GM12878 (cell line): ENCODE measurements at regions not wholly inside any gene's neighbourhood (a gene's known extent, or its start where the extent isn't known, plus 50 kb on each side); places are given as distances from the start of the nearest gene placed in this dataset.

Experiments
- ATAC-seq: fragments of 200-7000 bp; cut with Tn5 transposase; 3 replicates; pipeline ENCODE4 v1.9.1; 2020; ENCODE audit warnings: mild to moderate bottlenecking, moderate library complexity
- BruUV-seq: library from RNA; stranded (reverse); fragments of 400-500 nt; replicated peaks from 2 replicates; lab custom pipeline; 2021; lab: Mats Ljungman, UMichigan
- CTCF ChIA-PET: fragments of 300-600 bp; sonication (Branson Sonifier 250); formaldehyde crosslinking; extraction: SDS; loops from one replicate; lab custom pipeline; 2021; ENCODE audit warnings: inconsistent platforms; lab: Yijun Ruan, JAX
- POLR2A ChIA-PET: fragments of 350-600 bp; formaldehyde crosslinking; extraction: SDS; loops from one replicate; lab custom pipeline; 2021; ENCODE audit warnings: inconsistent platforms; lab: Charles Lee
- RAD21 ChIA-PET: fragments of 300-600 bp; sonication (Branson Sonifier 250); formaldehyde crosslinking; loops from one replicate; lab custom pipeline; 2023; ENCODE audit warnings: antibody characterized with exemption; ENCODE audit not compliant: unreplicated experiment; lab: Charles Lee
- SMC1A ChIA-PET: fragments of 300-600 bp; sonication (Branson Sonifier 250); formaldehyde crosslinking; loops from one replicate; lab custom pipeline; 2023; ENCODE audit not compliant: unreplicated experiment, uncharacterized antibody; lab: Charles Lee
- DNase-seq: peaks from one replicate; pipeline ENCODE4 v3.0.0-alpha.2; 2011; ENCODE audit warnings: low read depth, low spot score
- FAIRE-seq: peaks from 3 replicates; lab custom pipeline; 2011; peaks lifted over from hg19 to GRCh38; lab: Jason Lieb, UNC
- H2AFZ ChIP-seq: 2 replicates; pipeline ENCODE4 v1.6.0; 2011; ENCODE audit warnings: low read depth, low read length, control low read depth; ENCODE audit not compliant: control insufficient read depth
- H3K27ac ChIP-seq: 2 replicates; pipeline ENCODE4 v1.5.1; 2011; ENCODE audit warnings: control low read depth; ENCODE audit not compliant: control insufficient read depth, insufficient read depth
- H3K27me3 ChIP-seq, 2 experiments: replicated peaks in 1 of 2; 2 replicates each; pipeline versions ENCODE4 v1.6.0 to v1.6.1; 2011; ENCODE audit warnings: low read length in 1 of 2; ENCODE audit not compliant: control insufficient read depth in 2 of 2, insufficient read depth in 2 of 2
- H3K36me3 ChIP-seq, 2 experiments: 2 replicates each; pipeline ENCODE4 v1.5.1; 2011; ENCODE audit warnings: low read length in 1 of 2; ENCODE audit not compliant: control insufficient read depth in 2 of 2, insufficient read depth in 2 of 2
- H3K4me1 ChIP-seq: 2 replicates; pipeline ENCODE4 v1.6.1; 2011; ENCODE audit warnings: mild to moderate bottlenecking, low read length, moderate library complexity, mixed read lengths; ENCODE audit not compliant: control insufficient read depth, insufficient read depth
- H3K4me2 ChIP-seq: 2 replicates; pipeline ENCODE4 v1.6.0; 2011; ENCODE audit warnings: control low read depth; ENCODE audit not compliant: control insufficient read depth, insufficient read depth
- H3K4me3 ChIP-seq: fragments of 200-600 bp; sonication (generic); 2 replicates; pipeline ENCODE4 v1.5.1; 2016
- H3K79me2 ChIP-seq: 2 replicates; pipeline ENCODE4 v1.6.0; 2011; ENCODE audit warnings: low read length; ENCODE audit not compliant: control insufficient read depth, insufficient read depth
- H3K9ac ChIP-seq: 2 replicates; pipeline ENCODE4 v1.8.0; 2011; ENCODE audit warnings: low read length, control low read depth, mixed read lengths; ENCODE audit not compliant: control insufficient read depth, insufficient read depth
- H3K9me3 ChIP-seq: replicated peaks from 3 replicates; pipeline ENCODE4 v1.5.1; 2011; ENCODE audit warnings: mild to moderate bottlenecking, low read length; ENCODE audit not compliant: control insufficient read depth, insufficient read depth
- H4K20me1 ChIP-seq: 2 replicates; pipeline ENCODE4 v1.6.0; 2011; ENCODE audit not compliant: control insufficient read depth, insufficient read depth
- DPF2 ChIP-seq: fragments of 450-650 bp; IDR thresholded peaks from 2 replicates; pipeline ENCODE4 v1.6.1; 2017; ENCODE audit warnings: mild to moderate bottlenecking
- EP300 ChIP-seq, 2 experiments: fragments of 150-350 bp in 1 of 2; IDR thresholded peaks; 2 replicates each; pipeline ENCODE4 v1.6.1; 2011 to 2012; ENCODE audit warnings: low read depth in 2 of 2, low read length in 2 of 2, borderline replicate concordance in 1 of 2, improper control_type of control experiment in 1 of 2, inconsistent platforms in 1 of 2; ENCODE audit not compliant: control insufficient read depth in 1 of 2
- EZH2 ChIP-seq: IDR thresholded peaks from 2 replicates; pipeline ENCODE4 v1.6.1; 2012; ENCODE audit warnings: low read depth, mild to moderate bottlenecking, control low read depth, inconsistent platforms, low read length, borderline replicate concordance; ENCODE audit not compliant: control insufficient read depth
- GABPA ChIP-seq: IDR thresholded peaks from 2 replicates; pipeline ENCODE4 v1.6.1; 2014; ENCODE audit warnings: antibody characterized with exemption, low read depth, mild to moderate bottlenecking, inconsistent platforms
- IRF3 ChIP-seq: fragments of 450-650 bp; IDR thresholded peaks from 2 replicates; pipeline ENCODE4 v1.6.1; 2014; ENCODE audit warnings: mild to moderate bottlenecking
- JUND ChIP-seq: IDR thresholded peaks from 2 replicates; pipeline ENCODE4 v1.6.1; 2012; ENCODE audit warnings: low read depth, mild to moderate bottlenecking, low read length, improper control_type of control experiment, moderate library complexity
- MEF2A ChIP-seq: IDR thresholded peaks from 2 replicates; pipeline ENCODE4 v1.6.1; 2011; ENCODE audit warnings: low read depth, mild to moderate bottlenecking, low read length, moderate library complexity; ENCODE audit not compliant: insufficient read depth
- NBN ChIP-seq: fragments of 450-650 bp; IDR thresholded peaks from 2 replicates; pipeline ENCODE4 v1.6.1; 2016
- NFXL1 ChIP-seq: fragments of 450-650 bp; IDR thresholded peaks from 2 replicates; pipeline ENCODE4 v1.6.1; 2017; ENCODE audit warnings: antibody characterized with exemption, mild to moderate bottlenecking, borderline replicate concordance
- NR2F1 ChIP-seq: fragments of 450-650 bp; conservative IDR thresholded peaks from 2 replicates; pipeline ENCODE4 v1.6.1; 2017; ENCODE audit warnings: mild to moderate bottlenecking
- POLR2AphosphoS2 ChIP-seq: IDR thresholded peaks from 2 replicates; pipeline ENCODE4 v1.6.1; 2011; ENCODE audit warnings: low read depth, mild to moderate bottlenecking, low read length, improper control_type of control experiment, moderate library complexity
- RUNX3 ChIP-seq: IDR thresholded peaks from 2 replicates; pipeline ENCODE4 v1.6.1; 2012; ENCODE audit warnings: low read length, inconsistent platforms
- STAT3 ChIP-seq: IDR thresholded peaks from 2 replicates; pipeline ENCODE4 v1.6.1; 2011; ENCODE audit warnings: low read depth, low read length, improper control_type of control experiment
- USF1 ChIP-seq: IDR thresholded peaks from 2 replicates; pipeline ENCODE4 v1.6.1; 2011; ENCODE audit warnings: borderline replicate concordance, low read depth, mild to moderate bottlenecking, moderate library complexity, mixed read lengths, low read length; ENCODE audit not compliant: insufficient read depth; ENCODE audit errors: extremely low read length
- WGBS: methylation state at CpG from one replicate; pipeline ENCODE4 v1.1.6; 2016; ENCODE audit warnings: low lambda C conversion rate; ENCODE audit not compliant: insufficient replicate concordance, insufficient coverage; ENCODE audit errors: missing lambda C conversion rate; 5-methylcytosine and 5-hydroxymethylcytosine counted together
- in situ Hi-C: fragments of 300-500 bp; cut with MboI; formaldehyde crosslinking; loops from 9 replicates; pipeline ENCODE4 v1.14.3; 2018; ENCODE audit warnings: mixed read lengths
- intact Hi-C: fragments of 100-400 bp; cut with micrococcal nuclease; formaldehyde crosslinking; loops from one replicate; pipeline ENCODE4 v1.14.2; 2022; ENCODE audit not compliant: unreplicated experiment
- TF ChIP-seq, protein P1 (sequence below): IDR thresholded peaks from 2 replicates; pipeline ENCODE4 v1.6.1; 2012; ENCODE audit warnings: low read depth, low read length, improper control_type of control experiment

DNA sequence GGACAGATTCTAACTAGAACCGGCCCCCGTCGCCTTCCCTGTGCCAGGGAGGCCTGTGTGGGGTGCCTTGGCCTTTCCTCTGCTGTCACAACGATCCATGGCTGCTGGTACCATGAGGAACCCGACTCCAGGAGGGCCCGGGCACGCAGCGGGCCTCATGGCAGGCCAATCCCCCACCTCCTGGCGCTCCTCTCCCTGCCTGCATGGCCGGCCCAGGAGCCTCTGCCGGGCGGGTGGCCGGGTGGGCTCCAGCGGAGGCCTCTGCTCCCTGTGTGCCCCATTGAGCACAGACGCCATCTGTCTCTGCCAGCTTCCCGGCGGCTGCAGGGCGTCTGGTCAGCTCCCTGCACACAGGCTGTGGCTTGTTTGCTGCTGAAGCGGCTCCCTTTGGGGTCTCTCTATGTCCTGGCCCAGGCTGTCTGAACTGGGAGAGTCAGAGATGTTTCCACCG, 86.5 kb downstream of the MYEOV start:
- SMC1A ChIA-PET, result no interaction called here
- H3K9me3 ChIP-seq, result no peaks in the 10 kb centered on the region
- 61% methylated on average over 20 of the region's 20 CpGs for WGBS
- H3K27ac ChIP-seq, result no peak overlapping the region
- no peak overlapping the region for H3K9ac ChIP-seq
- no peaks in the 10 kb centered on the region for H3K36me3 ChIP-seq
- H3K4me1 ChIP-seq, result no peaks in the 10 kb centered on the region
- TF ChIP-seq NFXL1 (no peak), RUNX3 (no peak), POLR2AphosphoS2 (no peak)
- TF ChIP-seq, protein P1, sequence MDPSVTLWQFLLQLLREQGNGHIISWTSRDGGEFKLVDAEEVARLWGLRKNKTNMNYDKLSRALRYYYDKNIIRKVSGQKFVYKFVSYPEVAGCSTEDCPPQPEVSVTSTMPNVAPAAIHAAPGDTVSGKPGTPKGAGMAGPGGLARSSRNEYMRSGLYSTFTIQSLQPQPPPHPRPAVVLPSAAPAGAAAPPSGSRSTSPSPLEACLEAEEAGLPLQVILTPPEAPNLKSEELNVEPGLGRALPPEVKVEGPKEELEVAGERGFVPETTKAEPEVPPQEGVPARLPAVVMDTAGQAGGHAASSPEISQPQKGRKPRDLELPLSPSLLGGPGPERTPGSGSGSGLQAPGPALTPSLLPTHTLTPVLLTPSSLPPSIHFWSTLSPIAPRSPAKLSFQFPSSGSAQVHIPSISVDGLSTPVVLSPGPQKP, result no peak
- TF ChIP-seq, all 136 proteins: peak for 0
- intact Hi-C loops, result no loop called here
- in situ Hi-C loops, result no loop called here
- no peaks in the 10 kb centered on the region for H3K79me2 ChIP-seq
- no TSS peak for BruUV-seq
- H2AFZ ChIP-seq, result no peak overlapping the region
- no peak overlapping the region for H3K4me2 ChIP-seq
- ChIA-PET CTCF (no interaction called here), POLR2A (no interaction called here), RAD21 (no interaction called here)
- H3K27me3 ChIP-seq, result no peaks in the 10 kb centered on the region; a peak in 1 of 4 replicates
- no peak overlapping the region for H3K4me3 ChIP-seq
- H4K20me1 ChIP-seq, result no peaks in the 10 kb centered on the region
- no peak for FAIRE-seq
- no peak for DNase-seq
- no peak for ATAC-seq

DNA sequence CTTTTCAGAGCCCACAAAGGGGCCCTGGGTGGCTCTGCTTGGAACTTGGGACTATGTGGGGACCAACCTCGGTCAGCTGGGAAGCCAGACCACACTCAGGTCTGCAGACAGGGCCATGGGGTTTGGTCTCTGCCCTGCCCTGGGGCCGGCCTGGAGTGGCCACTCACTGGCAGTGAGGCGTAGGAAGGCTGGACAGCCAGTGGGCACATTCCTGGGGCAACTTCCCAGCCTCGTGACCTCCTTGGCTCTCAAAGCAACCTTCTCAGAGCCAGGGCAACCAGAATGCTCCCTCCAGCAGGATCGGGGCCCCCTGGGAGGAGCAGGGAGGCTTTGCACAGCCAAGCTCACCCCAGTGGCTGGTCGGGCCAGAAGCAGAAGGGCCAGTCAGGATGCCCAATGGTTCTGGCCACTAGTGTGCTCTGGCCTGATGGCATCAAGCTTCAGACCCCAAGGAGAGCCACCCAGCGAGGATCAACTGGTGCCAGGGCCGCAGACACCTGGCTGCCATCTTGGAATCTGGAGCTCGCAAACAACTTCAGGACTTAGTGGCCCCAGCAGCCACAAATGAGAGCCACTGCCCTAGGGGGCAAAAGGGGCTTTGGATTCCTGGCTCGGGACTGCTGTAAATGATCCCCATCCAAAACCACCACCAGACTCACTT, 87.1 kb downstream of the MYEOV start:
- intact Hi-C loops (no loop called here), in situ Hi-C loops (no loop called here)
- no peak overlapping the region for H3K4me3 ChIP-seq
- H3K36me3 ChIP-seq, result no peaks in the 10 kb centered on the region
- H2AFZ ChIP-seq, result no peak overlapping the region
- POLR2A ChIA-PET, result no interaction called here
- no TSS peak for BruUV-seq
- H3K9ac ChIP-seq, result no peak overlapping the region
- no peak overlapping the region for H3K4me2 ChIP-seq
- RAD21 ChIA-PET, result interaction anchor here (1.4 kb wide), 1 partner anchor 84 kb away, joined by 5 read pairs; no protein-coding TSS in a partner anchor
- no peaks in the 10 kb centered on the region for H3K9me3 ChIP-seq
- FAIRE-seq (no peak), DNase-seq (no peak), ATAC-seq (no peak)
- no peaks in the 10 kb centered on the region for H4K20me1 ChIP-seq
- WGBS, result 48% methylated on average over 9 of the region's 10 CpGs
- no peak overlapping the region for H3K27ac ChIP-seq
- CTCF ChIA-PET, result no interaction called here
- SMC1A ChIA-PET, result interaction anchor here (1.3 to 1.4 kb wide), 2 partner anchors 21 to 181 kb away, joined by 3 to 5 read pairs; no protein-coding TSS in a partner anchor
- H3K79me2 ChIP-seq, result no peaks in the 10 kb centered on the region
- H3K27me3 ChIP-seq, result no peaks in the 10 kb centered on the region; a peak in 1 of 4 replicates
- H3K4me1 ChIP-seq, result no peaks in the 10 kb centered on the region
- TF ChIP-seq EP300 (IDR thresholded peaks at IDR 0.05; ENCODE audit: borderline replicate concordance in 1 of 2, control insufficient read depth in 1 of 2, low read depth in 2 of 2, low read length in 2 of 2) (no peak), NBN (no peak), IRF3 (no peak), EZH2 (no peak), STAT3 (no peak), JUND (no peak), NR2F1 (no peak), MEF2A (no peak), DPF2 (no peak), USF1 (no peak), GABPA (no peak)
